ENCODE measurements at regions not wholly inside any gene's neighbourhood (a gene's known extent, or its start where the extent isn't known, plus 50 kb on each side); places are given as distances from the start of the nearest gene placed in this dataset.

DNA sequence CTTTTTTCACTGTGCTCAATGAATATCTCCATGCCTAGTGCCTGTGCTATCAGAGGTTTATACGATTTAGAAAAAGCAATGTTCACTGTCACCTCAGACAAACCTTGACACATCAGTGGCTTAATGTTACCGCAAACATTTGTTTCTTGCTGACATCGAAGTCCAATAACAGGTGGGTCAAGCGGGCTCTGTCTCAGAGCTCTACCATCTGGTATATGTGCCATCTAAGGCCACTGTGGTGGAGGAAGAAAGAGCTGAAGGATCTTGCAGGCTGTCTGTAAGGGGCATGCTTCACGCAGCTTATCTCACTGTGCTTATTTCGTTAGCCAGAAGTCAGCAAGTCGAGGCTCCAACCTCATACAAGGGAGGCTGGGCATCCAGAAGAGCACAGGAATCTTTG is 189.5 kb upstream of the NTF3 start:
- Histone ChIP-seq H3K27me3 (replicated peaks in 1 of 2; ENCODE audit: control insufficient read depth in 2 of 2, extremely low read depth in 1 of 2, insufficient read depth in 2 of 2, low read length in 1 of 2) (no peaks in the 10 kb centered on the region), H3K36me3 (ENCODE audit: control insufficient read depth in 2 of 2, extremely low read depth in 1 of 2, insufficient read depth in 1 of 2, low read length in 1 of 2) (no peaks in the 10 kb centered on the region), H3K4me3 (ENCODE audit: control insufficient read depth in 1 of 2, extremely low read depth in 1 of 2, low read length in 1 of 2) (no peak overlapping the region), H3K4me1 (ENCODE audit: control insufficient read depth in 1 of 2, extremely low read depth in 1 of 2, insufficient read depth in 2 of 2, low read length in 2 of 2) (no peaks in the 10 kb centered on the region), H3K27ac (ENCODE audit: low read length) (no peak overlapping the region), H3K9me3 (no peaks in the 10 kb centered on the region)
- WGBS (ENCODE audit: insufficient coverage) = 82% methylated on average over 7 of the region's 7 CpGs
- CTCF ChIA-PET = no interaction called here
- Mint-ChIP-seq H3K9me3 (no peaks in the 10 kb centered on the region), H3K4me1 (no peaks in the 10 kb centered on the region), H3K36me3 (no peaks in the 10 kb centered on the region), H3K27me3 (peaks cover 0 to 4% of the 10 kb centered on the region in 2 donors), H3K4me3 (no peak overlapping the region), H3K27ac (no peak overlapping the region)
- DNase-seq (no peak), ATAC-seq (replicated peaks in 1 of 4) (no peak)
- POLR2A ChIA-PET = no interaction called here

DNA sequence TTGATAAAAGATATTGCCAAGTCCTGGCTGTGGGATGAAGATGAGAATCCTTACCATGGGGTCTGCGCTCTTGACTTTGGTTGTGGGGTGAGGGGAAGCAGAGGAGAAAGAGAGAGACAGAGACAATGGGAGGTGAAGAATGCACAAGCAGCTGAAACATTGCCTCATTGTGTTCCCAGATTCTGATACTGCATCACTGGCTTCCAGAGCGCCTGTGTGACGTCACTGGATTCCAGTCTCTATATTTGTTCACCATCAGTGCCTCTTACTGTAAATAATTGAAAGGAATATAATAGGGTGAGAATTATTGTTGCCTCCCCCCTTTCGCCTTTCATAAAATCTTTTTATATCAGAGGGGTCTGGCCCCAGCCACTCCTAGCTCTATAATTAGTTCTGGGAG is 188.9 kb upstream of the NTF3 start:
- Histone ChIP-seq H3K9me3 (no peaks in the 10 kb centered on the region), H3K4me1 (ENCODE audit: control insufficient read depth in 1 of 2, extremely low read depth in 1 of 2, insufficient read depth in 2 of 2, low read length in 2 of 2) (no peaks in the 10 kb centered on the region), H3K27me3 (replicated peaks in 1 of 2; ENCODE audit: control insufficient read depth in 2 of 2, extremely low read depth in 1 of 2, insufficient read depth in 2 of 2, low read length in 1 of 2) (no peaks in the 10 kb centered on the region), H3K36me3 (ENCODE audit: control insufficient read depth in 2 of 2, extremely low read depth in 1 of 2, insufficient read depth in 1 of 2, low read length in 1 of 2) (no peaks in the 10 kb centered on the region), H3K27ac (ENCODE audit: low read length) (no peak overlapping the region), H3K4me3 (ENCODE audit: control insufficient read depth in 1 of 2, extremely low read depth in 1 of 2, low read length in 1 of 2) (no peak overlapping the region)
- no peak for ATAC-seq (replicated peaks in 1 of 4)
- Mint-ChIP-seq H3K4me3 (no peak overlapping the region), H3K9me3 (no peaks in the 10 kb centered on the region), H3K27me3 (peaks cover 0 to 4% of the 10 kb centered on the region in 2 donors), H3K27ac (no peak overlapping the region), H3K4me1 (no peaks in the 10 kb centered on the region), H3K36me3 (no peaks in the 10 kb centered on the region)
- ChIA-PET CTCF (no interaction called here), POLR2A (no interaction called here)
- WGBS (ENCODE audit: insufficient coverage) = 86% methylated on average over 1 of the region's 4 CpGs
- no peak for DNase-seq

DNA sequence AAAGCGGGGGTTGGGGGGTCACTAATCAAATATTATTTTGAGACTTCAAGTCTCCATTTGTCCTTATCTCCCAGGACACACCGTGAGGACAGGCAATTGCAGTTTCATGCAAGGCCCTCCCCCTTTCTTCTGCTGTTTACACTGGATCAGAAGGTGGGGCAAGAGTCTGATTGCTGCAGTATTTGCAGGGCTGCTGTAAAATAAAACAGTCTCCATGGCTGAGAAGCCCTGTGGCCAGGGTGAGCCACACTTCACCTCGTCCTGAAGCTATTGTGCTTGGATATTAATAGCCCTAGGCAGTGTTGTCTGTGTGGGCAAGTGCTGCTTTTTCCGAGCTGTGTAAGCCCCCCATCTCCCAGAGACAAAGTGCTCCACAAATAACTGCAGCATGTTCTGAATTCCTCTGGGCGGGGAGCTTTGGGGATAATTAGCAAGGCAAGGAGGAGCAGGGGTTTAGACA is 187.4 kb upstream of the NTF3 start:
- no peak overlapping the region for H3K27ac Mint-ChIP-seq
- CTCF ChIA-PET = no interaction called here

DNA sequence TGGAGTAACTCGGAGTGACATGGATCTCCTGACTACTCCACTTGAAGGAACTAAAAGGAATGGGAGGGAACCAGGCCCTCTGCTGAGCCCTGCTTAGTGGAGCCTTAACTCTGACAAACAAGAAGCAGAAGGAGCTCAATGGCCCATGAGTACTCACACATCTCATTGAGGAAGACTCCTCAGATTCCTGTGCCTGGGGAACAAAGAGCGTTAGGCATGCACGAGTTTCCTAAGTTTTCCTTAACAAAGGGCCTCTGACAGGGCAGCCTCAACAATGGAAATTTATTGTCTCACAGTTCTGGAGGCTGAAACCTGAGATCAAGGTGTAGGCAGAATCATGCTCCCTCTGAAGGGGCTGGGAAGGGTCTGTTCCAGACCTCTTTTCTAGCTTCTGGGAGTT is 185.7 kb upstream of the NTF3 start:
- H3K36me3 ChIP-seq (ENCODE audit: control insufficient read depth in 2 of 2, extremely low read depth in 1 of 2, insufficient read depth in 1 of 2, low read length in 1 of 2) = no peaks in the 10 kb centered on the region
- no peak overlapping the region for H3K27ac ChIP-seq (ENCODE audit: low read length)
- POLR2A ChIA-PET = no interaction called here
- Mint-ChIP-seq H3K4me3 (no peak overlapping the region), H3K36me3 (no peaks in the 10 kb centered on the region), H3K27ac (no peak overlapping the region), H3K9me3 (no peaks in the 10 kb centered on the region), H3K27me3 (peaks cover 0 to 4% of the 10 kb centered on the region in 2 donors), H3K4me1 (no peaks in the 10 kb centered on the region)
- no peaks in the 10 kb centered on the region for H3K4me1 ChIP-seq (ENCODE audit: control insufficient read depth in 1 of 2, extremely low read depth in 1 of 2, insufficient read depth in 2 of 2, low read length in 2 of 2)
- DNase-seq = no peak
- no peaks in the 10 kb centered on the region for H3K27me3 ChIP-seq (replicated peaks in 1 of 2; ENCODE audit: control insufficient read depth in 2 of 2, extremely low read depth in 1 of 2, insufficient read depth in 2 of 2, low read length in 1 of 2)
- no peaks in the 10 kb centered on the region for H3K9me3 ChIP-seq
- no peak for ATAC-seq (replicated peaks in 1 of 4)
- H3K4me3 ChIP-seq (ENCODE audit: control insufficient read depth in 1 of 2, extremely low read depth in 1 of 2, low read length in 1 of 2) = no peak overlapping the region
- CTCF ChIA-PET = no interaction called here
- WGBS (ENCODE audit: insufficient coverage) = 80% methylated on average over 2 of the region's 3 CpGs

More for the DNA sequence above, 187.4 kb upstream of the NTF3 start:
- Histone ChIP-seq H3K9me3 (no peaks in the 10 kb centered on the region), H3K27ac (ENCODE audit: low read length) (no peak overlapping the region), H3K4me1 (ENCODE audit: control insufficient read depth in 1 of 2, extremely low read depth in 1 of 2, insufficient read depth in 2 of 2, low read length in 2 of 2) (no peaks in the 10 kb centered on the region), H3K4me3 (ENCODE audit: control insufficient read depth in 1 of 2, extremely low read depth in 1 of 2, low read length in 1 of 2) (no peak overlapping the region), H3K27me3 (replicated peaks in 1 of 2; ENCODE audit: control insufficient read depth in 2 of 2, extremely low read depth in 1 of 2, insufficient read depth in 2 of 2, low read length in 1 of 2) (no peaks in the 10 kb centered on the region), H3K36me3 (ENCODE audit: control insufficient read depth in 2 of 2, extremely low read depth in 1 of 2, insufficient read depth in 1 of 2, low read length in 1 of 2) (no peaks in the 10 kb centered on the region)
- H3K4me3 Mint-ChIP-seq = no peak overlapping the region
- no CpG with 5 or more reads among the region's 5 CpGs for WGBS (ENCODE audit: insufficient coverage)
- no peaks in the 10 kb centered on the region for H3K36me3 Mint-ChIP-seq
- DNase-seq (no peak), ATAC-seq (replicated peaks in 1 of 4) (no peak)
- no peaks in the 10 kb centered on the region for H3K9me3 Mint-ChIP-seq
- no peaks in the 10 kb centered on the region for H3K4me1 Mint-ChIP-seq
- POLR2A ChIA-PET = no interaction called here
- H3K27me3 Mint-ChIP-seq = peaks cover 0 to 4% of the 10 kb centered on the region in 2 donors

DNA sequence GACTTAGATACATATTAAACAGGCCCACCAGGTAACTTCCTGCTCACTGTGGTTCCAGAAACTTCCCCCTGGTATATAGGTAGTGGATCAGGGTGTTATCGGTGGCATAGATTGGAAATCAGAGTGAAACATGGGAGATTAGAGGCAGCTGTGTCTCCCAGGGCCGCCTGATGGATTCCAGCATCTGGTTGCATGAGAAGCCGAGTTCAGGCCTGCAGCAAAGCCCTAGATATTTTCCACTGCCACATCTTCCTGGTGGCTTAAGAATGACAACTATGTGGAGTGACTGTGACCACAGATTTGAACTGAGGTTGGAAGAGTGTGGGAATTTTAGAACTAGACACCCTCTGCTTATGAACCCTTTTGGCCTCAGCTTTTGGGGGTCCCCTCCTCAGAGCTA is 184.8 kb upstream of the NTF3 start:
- no peak overlapping the region for H3K27ac ChIP-seq (ENCODE audit: low read length)
- no peaks in the 10 kb centered on the region for H3K9me3 Mint-ChIP-seq
- H3K27ac Mint-ChIP-seq = no peak overlapping the region
- no peaks in the 10 kb centered on the region for H3K36me3 Mint-ChIP-seq
- no peaks in the 10 kb centered on the region for H3K4me1 ChIP-seq (ENCODE audit: control insufficient read depth in 1 of 2, extremely low read depth in 1 of 2, insufficient read depth in 2 of 2, low read length in 2 of 2)
- CTCF ChIA-PET = no interaction called here
- DNase-seq (no peak), ATAC-seq (replicated peaks in 1 of 4) (no peak)
- H3K4me3 ChIP-seq (ENCODE audit: control insufficient read depth in 1 of 2, extremely low read depth in 1 of 2, low read length in 1 of 2) = no peak overlapping the region
- H3K27me3 ChIP-seq (replicated peaks in 1 of 2; ENCODE audit: control insufficient read depth in 2 of 2, extremely low read depth in 1 of 2, insufficient read depth in 2 of 2, low read length in 1 of 2) = no peaks in the 10 kb centered on the region
- POLR2A ChIA-PET = no interaction called here
- no CpG with 5 or more reads among the region's 3 CpGs for WGBS (ENCODE audit: insufficient coverage)
- H3K27me3 Mint-ChIP-seq = peaks cover 0 to 4% of the 10 kb centered on the region in 2 donors
- H3K9me3 ChIP-seq = no peaks in the 10 kb centered on the region
- H3K4me3 Mint-ChIP-seq = no peak overlapping the region
- H3K36me3 ChIP-seq (ENCODE audit: control insufficient read depth in 2 of 2, extremely low read depth in 1 of 2, insufficient read depth in 1 of 2, low read length in 1 of 2) = no peaks in the 10 kb centered on the region
- H3K4me1 Mint-ChIP-seq = no peaks in the 10 kb centered on the region

DNA sequence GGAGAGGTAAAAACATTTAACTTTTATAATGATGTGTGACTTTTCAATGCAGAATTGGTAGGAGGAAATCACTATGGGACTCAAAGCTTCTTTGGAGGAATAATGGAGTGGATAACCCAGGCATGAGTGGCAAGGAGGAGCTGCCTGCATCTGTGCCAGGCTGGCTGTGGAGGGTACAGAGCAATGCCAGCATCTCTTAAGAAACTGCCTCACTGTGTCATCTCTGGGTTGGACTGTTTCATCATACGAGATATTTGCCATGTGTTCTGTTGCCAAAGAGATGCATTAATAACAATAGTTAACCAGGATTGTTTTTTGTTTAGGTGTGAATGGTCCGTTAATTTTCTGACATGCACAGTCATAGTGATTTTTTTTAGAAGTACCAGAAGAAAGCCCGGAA is 183.7 kb upstream of the NTF3 start:
- no peak overlapping the region for H3K27ac ChIP-seq (ENCODE audit: low read length)
- H3K9me3 ChIP-seq = no peaks in the 10 kb centered on the region
- peaks cover 1 to 4% of the 10 kb centered on the region in 2 donors for H3K27me3 Mint-ChIP-seq
- POLR2A ChIA-PET = no interaction called here
- H3K9me3 Mint-ChIP-seq = no peaks in the 10 kb centered on the region
- no peaks in the 10 kb centered on the region for H3K27me3 ChIP-seq (replicated peaks in 1 of 2; ENCODE audit: control insufficient read depth in 2 of 2, extremely low read depth in 1 of 2, insufficient read depth in 2 of 2, low read length in 1 of 2)
- no peak for ATAC-seq (replicated peaks in 1 of 4)
- no peak overlapping the region for H3K27ac Mint-ChIP-seq
- H3K4me1 Mint-ChIP-seq = no peaks in the 10 kb centered on the region
- no peaks in the 10 kb centered on the region for H3K4me1 ChIP-seq (ENCODE audit: control insufficient read depth in 1 of 2, extremely low read depth in 1 of 2, insufficient read depth in 2 of 2, low read length in 2 of 2)
- H3K4me3 Mint-ChIP-seq = no peak overlapping the region
- H3K36me3 ChIP-seq (ENCODE audit: control insufficient read depth in 2 of 2, extremely low read depth in 1 of 2, insufficient read depth in 1 of 2, low read length in 1 of 2) = no peaks in the 10 kb centered on the region
- H3K4me3 ChIP-seq (ENCODE audit: control insufficient read depth in 1 of 2, extremely low read depth in 1 of 2, low read length in 1 of 2) = no peak overlapping the region
- no peaks in the 10 kb centered on the region for H3K36me3 Mint-ChIP-seq
- CTCF ChIA-PET = no interaction called here
- DNase-seq = no peak
- 80% methylated on average over 1 of the region's 3 CpGs for WGBS (ENCODE audit: insufficient coverage)

DNA sequence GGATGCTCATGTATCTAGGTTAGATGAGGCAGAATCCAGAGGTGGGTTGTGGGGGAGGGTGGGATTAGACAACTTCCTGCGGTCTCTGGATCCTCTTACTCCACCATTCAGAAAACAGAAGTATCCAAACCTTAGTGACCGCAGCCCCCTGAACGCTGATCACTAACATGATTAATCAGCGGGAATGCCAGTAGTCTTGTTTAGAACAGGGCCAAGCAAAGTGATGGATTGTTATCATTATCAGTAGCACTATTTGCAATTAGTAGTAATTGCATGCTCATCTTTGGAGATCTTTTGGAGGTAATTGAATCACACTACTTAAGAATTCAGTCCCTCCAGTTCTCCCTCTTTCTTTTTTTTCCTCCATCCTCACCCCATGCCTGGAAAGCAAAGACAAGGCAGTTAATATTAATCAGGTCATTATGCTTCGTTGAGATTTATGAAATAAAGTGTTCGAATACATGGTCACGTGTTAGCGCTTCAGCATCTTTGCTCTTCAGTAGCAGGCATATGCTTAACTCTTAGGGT is 182.8 kb upstream of the NTF3 start:
- no peak for ATAC-seq (replicated peaks in 1 of 4)
- no peaks in the 10 kb centered on the region for H3K36me3 Mint-ChIP-seq
- Histone ChIP-seq H3K27me3 (replicated peaks in 1 of 2; ENCODE audit: control insufficient read depth in 2 of 2, extremely low read depth in 1 of 2, insufficient read depth in 2 of 2, low read length in 1 of 2) (no peaks in the 10 kb centered on the region), H3K9me3 (no peaks in the 10 kb centered on the region), H3K27ac (ENCODE audit: low read length) (no peak overlapping the region), H3K4me3 (ENCODE audit: control insufficient read depth in 1 of 2, extremely low read depth in 1 of 2, low read length in 1 of 2) (no peak overlapping the region), H3K4me1 (ENCODE audit: control insufficient read depth in 1 of 2, extremely low read depth in 1 of 2, insufficient read depth in 2 of 2, low read length in 2 of 2) (no peaks in the 10 kb centered on the region), H3K36me3 (ENCODE audit: control insufficient read depth in 2 of 2, extremely low read depth in 1 of 2, insufficient read depth in 1 of 2, low read length in 1 of 2) (no peaks in the 10 kb centered on the region)
- peaks cover 1 to 4% of the 10 kb centered on the region in 2 donors for H3K27me3 Mint-ChIP-seq
- CTCF ChIA-PET = no interaction called here
- POLR2A ChIA-PET = no interaction called here
- no peak overlapping the region for H3K27ac Mint-ChIP-seq
- no peaks in the 10 kb centered on the region for H3K4me1 Mint-ChIP-seq
- WGBS (ENCODE audit: insufficient coverage) = no CpG with 5 or more reads among the region's 8 CpGs
- H3K4me3 Mint-ChIP-seq = no peak overlapping the region
- H3K9me3 Mint-ChIP-seq = no peaks in the 10 kb centered on the region
- no peak for DNase-seq
